Keratinocyte (primary cell): ENCODE measurements at regions not wholly inside any gene's neighbourhood (a gene's known extent, or its start where the extent isn't known, plus 50 kb on each side); places are given as distances from the start of the nearest gene placed in this dataset.

ENCODE experiments used
- EZH2 ChIP-seq: IDR thresholded peaks from one replicate; pipeline ENCODE4 v1.6.1; 2012; ENCODE audit warnings: inconsistent platforms, mild to moderate bottlenecking, low read length, moderate library complexity
- TF ChIP-seq, protein P1 (sequence below), 3 experiments: IDR thresholded peaks in 1 of 3; conservative IDR thresholded peaks in 1 of 3; optimal IDR thresholded peaks in 1 of 3; 2 replicates in 2 of 3; 3 replicates in 1 of 3; pipeline versions ENCODE3 to v1.5.1; 2011; ENCODE audit warnings: low read length in 3 of 3, mild to moderate bottlenecking in 3 of 3, moderate library complexity in 2 of 3, control low read depth in 1 of 3, inconsistent platforms in 1 of 3; ENCODE audit not compliant: insufficient read depth in 2 of 3; ENCODE audit errors: extremely low read depth in 1 of 3

DNA sequence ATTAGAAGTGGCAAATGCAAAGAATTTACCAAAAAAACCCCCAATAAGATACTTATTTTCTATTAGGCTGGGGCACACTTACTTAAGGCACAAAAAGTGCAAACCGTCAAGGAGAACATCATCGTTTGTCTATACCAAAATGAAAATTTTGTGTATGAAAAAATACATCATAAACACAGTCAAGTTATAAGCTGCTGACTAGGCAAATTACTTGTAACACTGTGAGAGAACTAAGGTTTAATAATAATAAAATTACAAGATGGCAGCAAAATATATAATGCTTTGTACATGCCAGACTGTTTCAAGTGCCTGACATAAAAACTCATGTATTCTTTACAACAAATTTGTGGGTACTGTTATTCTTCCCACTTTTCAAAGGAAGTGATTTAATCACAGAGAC lies 297.2 kb upstream of the CRBN start:
- TF ChIP-seq EZH2 = no peak
- TF ChIP-seq, protein P1, sequence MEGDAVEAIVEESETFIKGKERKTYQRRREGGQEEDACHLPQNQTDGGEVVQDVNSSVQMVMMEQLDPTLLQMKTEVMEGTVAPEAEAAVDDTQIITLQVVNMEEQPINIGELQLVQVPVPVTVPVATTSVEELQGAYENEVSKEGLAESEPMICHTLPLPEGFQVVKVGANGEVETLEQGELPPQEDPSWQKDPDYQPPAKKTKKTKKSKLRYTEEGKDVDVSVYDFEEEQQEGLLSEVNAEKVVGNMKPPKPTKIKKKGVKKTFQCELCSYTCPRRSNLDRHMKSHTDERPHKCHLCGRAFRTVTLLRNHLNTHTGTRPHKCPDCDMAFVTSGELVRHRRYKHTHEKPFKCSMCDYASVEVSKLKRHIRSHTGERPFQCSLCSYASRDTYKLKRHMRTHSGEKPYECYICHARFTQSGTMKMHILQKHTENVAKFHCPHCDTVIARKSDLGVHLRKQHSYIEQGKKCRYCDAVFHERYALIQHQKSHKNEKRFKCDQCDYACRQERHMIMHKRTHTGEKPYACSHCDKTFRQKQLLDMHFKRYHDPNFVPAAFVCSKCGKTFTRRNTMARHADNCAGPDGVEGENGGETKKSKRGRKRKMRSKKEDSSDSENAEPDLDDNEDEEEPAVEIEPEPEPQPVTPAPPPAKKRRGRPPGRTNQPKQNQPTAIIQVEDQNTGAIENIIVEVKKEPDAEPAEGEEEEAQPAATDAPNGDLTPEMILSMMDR (optimal IDR thresholded peaks at IDR 0.05 in 1 of 3, IDR thresholded peaks at IDR 0.05 in 1 of 3, conservative IDR thresholded peaks at IDR 0.05 in 1 of 3; ENCODE audit: extremely low read depth in 1 of 3, insufficient read depth in 2 of 3, low read length in 3 of 3) = no peak
